Upper lobe of right lung (tissue), 1 donor: ENCODE measurements at regions not wholly inside any gene's neighbourhood (a gene's known extent, or its start where the extent isn't known, plus 50 kb on each side); places are given as distances from the start of the nearest gene placed in this dataset.

Experiments
- ATAC-seq: fragments of 200-7000 bp; cut with Tn5 transposase; one replicate; pipeline ENCODE4 v1.9.1; 2020; ENCODE audit warnings: mild to moderate bottlenecking, moderate library complexity
- DNase-seq: peaks from one replicate; pipeline ENCODE4 v3.0.0-alpha.2; 2020
- H3K27ac ChIP-seq: fragments of 200-600 bp; one replicate; pipeline ENCODE4 v1.8.0; 2022
- H3K27me3 ChIP-seq: fragments of 200-600 bp; one replicate; pipeline ENCODE4 v1.8.0; 2022; ENCODE audit warnings: mild to moderate bottlenecking
- H3K36me3 ChIP-seq: fragments of 200-600 bp; one replicate; pipeline ENCODE4 v1.8.0; 2022
- H3K4me1 ChIP-seq: fragments of 200-600 bp; one replicate; pipeline ENCODE4 v1.8.0; 2022
- H3K4me3 ChIP-seq: fragments of 200-600 bp; one replicate; pipeline ENCODE4 v1.8.0; 2022; ENCODE audit warnings: mild to moderate bottlenecking
- H3K9me3 ChIP-seq: fragments of 200-600 bp; one replicate; pipeline ENCODE4 v1.8.0; 2022
- intact Hi-C: fragments of 100-400 bp; cut with DNase I; formaldehyde crosslinking; loops from one replicate; pipeline ENCODE4 v1.11.0; 2022
- TF ChIP-seq, protein P1 (sequence below): fragments of 200-600 bp; IDR thresholded peaks from one replicate; pipeline ENCODE4 v1.8.0; 2022; ENCODE audit warnings: antibody characterized with exemption
- donor health status: DM: no; HTN: yes; CAD: no; lungs with severe emphysema.

DNA sequence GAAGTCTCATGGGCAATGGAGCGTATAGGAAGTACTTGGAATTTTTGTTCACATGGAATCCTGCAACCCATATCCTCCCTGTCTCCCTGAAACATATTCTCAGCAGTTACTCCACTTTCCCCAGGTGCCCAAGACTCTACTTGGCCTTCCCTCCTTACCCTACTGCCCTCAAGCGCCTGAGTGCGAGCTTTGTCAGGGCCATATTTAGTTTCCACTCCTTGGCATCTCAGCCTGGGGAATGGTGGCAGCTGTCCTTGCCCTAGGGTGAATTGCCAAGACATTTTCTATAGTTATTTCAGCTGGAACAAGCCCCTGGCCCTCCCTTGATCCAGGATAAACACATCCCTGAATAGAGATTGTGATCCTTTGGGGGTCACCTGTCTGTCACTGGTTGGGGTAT, 569.3 kb upstream of the LRFN5 start:
- no peaks in the 10 kb centered on the region for H3K36me3 ChIP-seq
- H3K9me3 ChIP-seq, result peaks cover under 1% of the 10 kb centered on the region
- intact Hi-C loops, result no loop called here
- no peak overlapping the region for H3K27ac ChIP-seq
- H3K27me3 ChIP-seq, result no peaks in the 10 kb centered on the region
- ATAC-seq (no peak), DNase-seq (no peak)
- no peaks in the 10 kb centered on the region for H3K4me1 ChIP-seq
- TF ChIP-seq, protein P1, sequence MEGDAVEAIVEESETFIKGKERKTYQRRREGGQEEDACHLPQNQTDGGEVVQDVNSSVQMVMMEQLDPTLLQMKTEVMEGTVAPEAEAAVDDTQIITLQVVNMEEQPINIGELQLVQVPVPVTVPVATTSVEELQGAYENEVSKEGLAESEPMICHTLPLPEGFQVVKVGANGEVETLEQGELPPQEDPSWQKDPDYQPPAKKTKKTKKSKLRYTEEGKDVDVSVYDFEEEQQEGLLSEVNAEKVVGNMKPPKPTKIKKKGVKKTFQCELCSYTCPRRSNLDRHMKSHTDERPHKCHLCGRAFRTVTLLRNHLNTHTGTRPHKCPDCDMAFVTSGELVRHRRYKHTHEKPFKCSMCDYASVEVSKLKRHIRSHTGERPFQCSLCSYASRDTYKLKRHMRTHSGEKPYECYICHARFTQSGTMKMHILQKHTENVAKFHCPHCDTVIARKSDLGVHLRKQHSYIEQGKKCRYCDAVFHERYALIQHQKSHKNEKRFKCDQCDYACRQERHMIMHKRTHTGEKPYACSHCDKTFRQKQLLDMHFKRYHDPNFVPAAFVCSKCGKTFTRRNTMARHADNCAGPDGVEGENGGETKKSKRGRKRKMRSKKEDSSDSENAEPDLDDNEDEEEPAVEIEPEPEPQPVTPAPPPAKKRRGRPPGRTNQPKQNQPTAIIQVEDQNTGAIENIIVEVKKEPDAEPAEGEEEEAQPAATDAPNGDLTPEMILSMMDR, result no peak
- H3K4me3 ChIP-seq, result no peak overlapping the region

GRCh38 chr14:41034969-41035368, 571.7 kb upstream of the LRFN5 start:
- DNase-seq (no peak), ATAC-seq (no peak)
- TF ChIP-seq, protein P1, result no peak
- Histone ChIP-seq H3K4me1 (no peaks in the 10 kb centered on the region), H3K27ac (no peak overlapping the region), H3K27me3 (no peaks in the 10 kb centered on the region), H3K36me3 (no peaks in the 10 kb centered on the region), H3K9me3 (peaks cover 4% of the 10 kb centered on the region), H3K4me3 (no peak overlapping the region)
- intact Hi-C loops, result no loop called here

GRCh38 chr14:41022932-41023331, 583.7 kb upstream of the LRFN5 start:
- H3K4me1 ChIP-seq, result no peaks in the 10 kb centered on the region
- no peak overlapping the region for H3K27ac ChIP-seq
- no peaks in the 10 kb centered on the region for H3K36me3 ChIP-seq
- no peak for DNase-seq
- H3K4me3 ChIP-seq, result no peak overlapping the region
- no peaks in the 10 kb centered on the region for H3K27me3 ChIP-seq
- no peak for ATAC-seq
- TF ChIP-seq, protein P1, result no peak
- H3K9me3 ChIP-seq, result no peaks in the 10 kb centered on the region
- intact Hi-C loops, result no loop called here

GRCh38 chr14:41016213-41016612, 590.5 kb upstream of the LRFN5 start:
- intact Hi-C loops, result no loop called here
- TF ChIP-seq, protein P1, result no peak
- H3K27me3 ChIP-seq, result no peaks in the 10 kb centered on the region

GRCh38 chr14:41000350-41000749, 606.3 kb upstream of the LRFN5 start:
- Histone ChIP-seq H3K4me3 (no peak overlapping the region), H3K27ac (no peak overlapping the region), H3K4me1 (no peaks in the 10 kb centered on the region), H3K36me3 (no peaks in the 10 kb centered on the region), H3K27me3 (no peaks in the 10 kb centered on the region), H3K9me3 (no peaks in the 10 kb centered on the region)
- DNase-seq (no peak), ATAC-seq (no peak)
- TF ChIP-seq, protein P1, result no peak
- intact Hi-C loops, result no loop called here

More at GRCh38 chr14:41016213-41016612, 590.5 kb upstream of the LRFN5 start:
- Histone ChIP-seq H3K36me3 (no peaks in the 10 kb centered on the region), H3K27ac (no peak overlapping the region), H3K9me3 (no peaks in the 10 kb centered on the region), H3K4me3 (no peak overlapping the region), H3K4me1 (no peaks in the 10 kb centered on the region)
- DNase-seq, result no peak
- no peak for ATAC-seq

- H3K4me3 ChIP-seq, result no peak overlapping the region
- H3K9me3 ChIP-seq, result peaks cover 6% of the 10 kb centered on the region
- no peak overlapping the region for H3K27ac ChIP-seq
- TF ChIP-seq, protein P1, result no peak
- DNase-seq, result no peak
- no peaks in the 10 kb centered on the region for H3K27me3 ChIP-seq
- no peaks in the 10 kb centered on the region for H3K36me3 ChIP-seq
- intact Hi-C loops, result no loop called here
- no peaks in the 10 kb centered on the region for H3K4me1 ChIP-seq
- no peak for ATAC-seq
Measured at GRCh38 chr14:40989260-40989659, 617.4 kb upstream of the LRFN5 start.
